ENCODE measurements at regions not wholly inside any gene's neighbourhood (a gene's known extent, or its start where the extent isn't known, plus 50 kb on each side); places are given as distances from the start of the nearest gene placed in this dataset.

GRCh38 chr5:116853992-116854391 is 279.4 kb upstream of the SEMA6A start:
- Histone ChIP-seq H3K4me3 (no peak overlapping the region), H3K27me3 (no peaks in the 10 kb centered on the region), H3K9me3 (no peaks in the 10 kb centered on the region), H3K36me3 (no peaks in the 10 kb centered on the region), H3K27ac (no peak overlapping the region), H3K4me1 (no peaks in the 10 kb centered on the region)
- TF ChIP-seq POLR2AphosphoS5 (IDR thresholded peaks at IDR 0.05): no peak
- TF ChIP-seq, protein P1, sequence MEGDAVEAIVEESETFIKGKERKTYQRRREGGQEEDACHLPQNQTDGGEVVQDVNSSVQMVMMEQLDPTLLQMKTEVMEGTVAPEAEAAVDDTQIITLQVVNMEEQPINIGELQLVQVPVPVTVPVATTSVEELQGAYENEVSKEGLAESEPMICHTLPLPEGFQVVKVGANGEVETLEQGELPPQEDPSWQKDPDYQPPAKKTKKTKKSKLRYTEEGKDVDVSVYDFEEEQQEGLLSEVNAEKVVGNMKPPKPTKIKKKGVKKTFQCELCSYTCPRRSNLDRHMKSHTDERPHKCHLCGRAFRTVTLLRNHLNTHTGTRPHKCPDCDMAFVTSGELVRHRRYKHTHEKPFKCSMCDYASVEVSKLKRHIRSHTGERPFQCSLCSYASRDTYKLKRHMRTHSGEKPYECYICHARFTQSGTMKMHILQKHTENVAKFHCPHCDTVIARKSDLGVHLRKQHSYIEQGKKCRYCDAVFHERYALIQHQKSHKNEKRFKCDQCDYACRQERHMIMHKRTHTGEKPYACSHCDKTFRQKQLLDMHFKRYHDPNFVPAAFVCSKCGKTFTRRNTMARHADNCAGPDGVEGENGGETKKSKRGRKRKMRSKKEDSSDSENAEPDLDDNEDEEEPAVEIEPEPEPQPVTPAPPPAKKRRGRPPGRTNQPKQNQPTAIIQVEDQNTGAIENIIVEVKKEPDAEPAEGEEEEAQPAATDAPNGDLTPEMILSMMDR (IDR thresholded peaks at IDR 0.05): no peak
- TF ChIP-seq POLR2A (IDR thresholded peaks at IDR 0.05): no peak
- TF ChIP-seq EP300 (IDR thresholded peaks at IDR 0.05): no peak
- 52% methylated on average over 3 of the region's 3 CpGs; no CpG with 5 or more reads in 1 of the 2 donors for WGBS, 2 donors (ENCODE audit: low coverage in 1 of 2)
- ATAC-seq: no peak

DNA sequence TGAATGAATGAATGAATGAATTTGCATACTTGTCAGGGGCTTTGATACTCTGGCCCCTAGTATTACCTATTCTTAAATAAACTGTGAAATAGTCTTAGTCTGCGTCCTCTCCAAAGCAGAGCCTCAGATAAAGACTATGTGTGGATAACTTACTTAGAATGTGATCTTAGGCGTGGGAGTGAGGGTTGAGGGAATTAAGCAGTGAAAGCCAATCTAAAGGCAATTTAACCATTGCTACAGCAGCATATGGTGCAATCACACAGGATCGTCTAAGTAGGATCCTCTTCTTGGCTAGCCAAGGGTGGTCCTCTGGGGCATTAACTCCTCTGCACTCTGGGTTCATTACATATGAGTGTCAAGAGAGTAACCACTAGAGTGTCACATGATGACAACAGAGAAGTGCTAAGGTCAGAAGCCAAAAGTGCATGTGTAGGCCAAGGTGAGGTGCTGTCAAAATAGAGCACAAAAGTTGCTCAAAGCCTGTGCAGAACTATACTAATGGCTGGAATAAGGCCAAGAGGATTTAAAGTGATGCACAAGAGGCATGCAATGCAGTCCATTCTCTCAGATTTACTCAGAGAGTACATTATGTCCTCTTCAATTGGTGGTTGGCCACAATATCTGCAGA is 274.4 kb upstream of the SEMA6A start:
- no peak for ATAC-seq
- no peak overlapping the region for H3K27ac ChIP-seq
- no peaks in the 10 kb centered on the region for H3K9me3 ChIP-seq
- WGBS, 2 donors (ENCODE audit: low coverage in 1 of 2): 57 to 100% methylated on average over 1 to 3 of the region's 3 CpGs
- H3K27me3 ChIP-seq: no peaks in the 10 kb centered on the region
- no peaks in the 10 kb centered on the region for H3K36me3 ChIP-seq
- H3K4me3 ChIP-seq: no peak overlapping the region
- no peak for TF ChIP-seq POLR2AphosphoS5 (IDR thresholded peaks at IDR 0.05)
- H3K4me1 ChIP-seq: no peaks in the 10 kb centered on the region

GRCh38 chr5:116847960-116848359 is 273.3 kb upstream of the SEMA6A start:
- H3K4me1 ChIP-seq: no peaks in the 10 kb centered on the region
- H3K27ac ChIP-seq: no peak overlapping the region
- no peak for ATAC-seq

DNA sequence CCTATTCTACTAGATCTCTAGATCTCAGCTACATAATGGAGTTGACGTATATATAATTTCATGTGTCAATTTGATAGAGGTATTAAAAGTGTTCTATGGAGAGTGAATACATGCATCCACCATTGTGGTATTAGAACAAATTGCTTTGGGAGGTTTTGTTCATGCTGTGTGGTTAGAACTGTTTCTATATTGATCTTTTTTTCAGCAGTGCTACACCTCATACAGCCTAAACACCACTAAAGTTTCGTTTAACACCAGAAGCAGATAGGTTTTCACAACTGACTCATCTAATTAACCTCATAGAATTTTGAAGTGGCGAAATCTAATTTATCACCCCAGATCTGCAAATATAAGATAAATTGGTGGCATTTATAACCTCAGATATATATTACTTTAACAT is 269.4 kb upstream of the SEMA6A start:
- Histone ChIP-seq H3K27ac (no peak overlapping the region), H3K4me3 (no peak overlapping the region), H3K36me3 (no peaks in the 10 kb centered on the region), H3K9me3 (no peaks in the 10 kb centered on the region), H3K27me3 (no peaks in the 10 kb centered on the region), H3K4me1 (no peaks in the 10 kb centered on the region)
- no peak for ATAC-seq
- WGBS, 2 donors (ENCODE audit: low coverage in 1 of 2): 94 to 98% methylated on average over 3 of the region's 3 CpGs
- TF ChIP-seq POLR2AphosphoS5 (IDR thresholded peaks at IDR 0.05) (no peak), POLR2A (IDR thresholded peaks at IDR 0.05) (no peak), EP300 (IDR thresholded peaks at IDR 0.05) (no peak)
- TF ChIP-seq, protein P1 (IDR thresholded peaks at IDR 0.05): no peak

More at GRCh38 chr5:116847960-116848359, 273.3 kb upstream of the SEMA6A start:
- WGBS, 2 donors (ENCODE audit: low coverage in 1 of 2): 91 to 92% methylated on average over 8 of the region's 8 CpGs
- Histone ChIP-seq H3K9me3 (no peaks in the 10 kb centered on the region), H3K36me3 (no peaks in the 10 kb centered on the region), H3K27me3 (no peaks in the 10 kb centered on the region), H3K4me3 (no peak overlapping the region)
- TF ChIP-seq, protein P1 (IDR thresholded peaks at IDR 0.05): no peak
- TF ChIP-seq EP300 (IDR thresholded peaks at IDR 0.05) (no peak), POLR2AphosphoS5 (IDR thresholded peaks at IDR 0.05) (no peak), POLR2A (IDR thresholded peaks at IDR 0.05) (no peak)

- H3K9me3 ChIP-seq: no peaks in the 10 kb centered on the region
- no peaks in the 10 kb centered on the region for H3K27me3 ChIP-seq
- H3K36me3 ChIP-seq: no peaks in the 10 kb centered on the region
- H3K4me1 ChIP-seq: peaks cover 0 to 3% (median 0%) of the 10 kb centered on the region in 3 donors
- ATAC-seq: no peak
- TF ChIP-seq POLR2AphosphoS5 (IDR thresholded peaks at IDR 0.05) (no peak), POLR2A (IDR thresholded peaks at IDR 0.05) (no peak), EP300 (IDR thresholded peaks at IDR 0.05) (no peak)
- TF ChIP-seq, protein P1 (IDR thresholded peaks at IDR 0.05): no peak
- H3K27ac ChIP-seq: no peak overlapping the region
- 64 to 77% methylated on average over 4 of the region's 4 CpGs for WGBS, 2 donors (ENCODE audit: low coverage in 1 of 2)
- H3K4me3 ChIP-seq: no peak overlapping the region
Measured at GRCh38 chr5:116842514-116842961, 267.9 kb upstream of the SEMA6A start.
